ENCODE measurements at regions not wholly inside any gene's neighbourhood (a gene's known extent, or its start where the extent isn't known, plus 50 kb on each side); places are given as distances from the start of the nearest gene placed in this dataset.

GRCh38 chr10:118394301-118395200 lies 52.4 kb upstream of the FAM204A start:
- ChIA-PET POLR2A (ENCODE audit: unreplicated experiment) (no interaction called here), CTCF (no interaction called here)
- H3K27me3 ChIP-seq (ENCODE audit: insufficient read depth, low read depth): no peaks in the 10 kb centered on the region
- no peak overlapping the region for H3K4me2 ChIP-seq
- BruUV-seq (replicated peaks): no TSS peak
- no peaks in the 10 kb centered on the region for H4K20me1 ChIP-seq (ENCODE audit: insufficient read depth)
- H3K4me3 ChIP-seq: no peak overlapping the region
- no peaks in the 10 kb centered on the region for H3K36me3 ChIP-seq (ENCODE audit: low read depth)
- H3K79me2 ChIP-seq (ENCODE audit: low read depth): no peaks in the 10 kb centered on the region
- TF ChIP-seq, protein P1, sequence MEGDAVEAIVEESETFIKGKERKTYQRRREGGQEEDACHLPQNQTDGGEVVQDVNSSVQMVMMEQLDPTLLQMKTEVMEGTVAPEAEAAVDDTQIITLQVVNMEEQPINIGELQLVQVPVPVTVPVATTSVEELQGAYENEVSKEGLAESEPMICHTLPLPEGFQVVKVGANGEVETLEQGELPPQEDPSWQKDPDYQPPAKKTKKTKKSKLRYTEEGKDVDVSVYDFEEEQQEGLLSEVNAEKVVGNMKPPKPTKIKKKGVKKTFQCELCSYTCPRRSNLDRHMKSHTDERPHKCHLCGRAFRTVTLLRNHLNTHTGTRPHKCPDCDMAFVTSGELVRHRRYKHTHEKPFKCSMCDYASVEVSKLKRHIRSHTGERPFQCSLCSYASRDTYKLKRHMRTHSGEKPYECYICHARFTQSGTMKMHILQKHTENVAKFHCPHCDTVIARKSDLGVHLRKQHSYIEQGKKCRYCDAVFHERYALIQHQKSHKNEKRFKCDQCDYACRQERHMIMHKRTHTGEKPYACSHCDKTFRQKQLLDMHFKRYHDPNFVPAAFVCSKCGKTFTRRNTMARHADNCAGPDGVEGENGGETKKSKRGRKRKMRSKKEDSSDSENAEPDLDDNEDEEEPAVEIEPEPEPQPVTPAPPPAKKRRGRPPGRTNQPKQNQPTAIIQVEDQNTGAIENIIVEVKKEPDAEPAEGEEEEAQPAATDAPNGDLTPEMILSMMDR (conservative IDR thresholded peaks at IDR 0.05): no peak
- TF ChIP-seq EZH2 (IDR thresholded peaks at IDR 0.05; ENCODE audit: low read depth): no peak
- H3K9me2 ChIP-seq (ENCODE audit: insufficient read depth): no peaks in the 10 kb centered on the region
- H3K27ac ChIP-seq: no peak overlapping the region
- intact Hi-C loops (cut with micrococcal nuclease; ENCODE audit: unreplicated experiment): no loop called here
- no peaks in the 10 kb centered on the region for H3F3A ChIP-seq (ENCODE audit: insufficient read depth, low read depth)
- H3K4me1 ChIP-seq (replicated peaks; ENCODE audit: insufficient read depth): no peaks in the 10 kb centered on the region
- no peak for DNase-seq
- no peak overlapping the region for H2AFZ ChIP-seq
- H3K9me3 ChIP-seq (ENCODE audit: insufficient read depth, low read depth): no peaks in the 10 kb centered on the region

DNA sequence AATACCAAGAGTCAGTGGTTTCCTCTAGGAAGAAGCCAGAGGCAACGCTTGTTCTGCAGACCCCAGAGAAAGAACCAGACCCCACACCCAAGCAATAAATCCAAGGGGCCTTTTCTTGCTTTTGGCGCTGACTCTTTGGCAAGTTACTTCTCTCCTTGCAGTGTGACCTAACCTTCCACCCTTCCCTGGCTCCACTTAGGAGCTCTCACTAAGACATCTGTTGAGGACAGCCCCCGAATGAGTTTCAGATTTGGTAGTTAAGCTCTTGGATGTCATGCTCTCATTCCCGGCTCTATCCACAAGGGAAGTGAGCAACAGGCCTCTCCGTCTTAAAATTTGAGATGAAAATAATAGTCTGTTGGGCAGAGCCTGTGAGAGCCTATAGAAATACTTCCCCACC lies 50.6 kb upstream of the FAM204A start:
- no peak overlapping the region for H3K4me3 ChIP-seq
- H3K27me3 ChIP-seq (ENCODE audit: insufficient read depth, low read depth): no peaks in the 10 kb centered on the region
- TF ChIP-seq, protein P1 (conservative IDR thresholded peaks at IDR 0.05): no peak
- TF ChIP-seq EZH2 (IDR thresholded peaks at IDR 0.05; ENCODE audit: low read depth): no peak
- no peak overlapping the region for H3K27ac ChIP-seq
- intact Hi-C loops (cut with micrococcal nuclease; ENCODE audit: unreplicated experiment): no loop called here
- no peaks in the 10 kb centered on the region for H3K9me2 ChIP-seq (ENCODE audit: insufficient read depth)
- BruUV-seq (replicated peaks): no TSS peak
- no peak for DNase-seq
- ChIA-PET CTCF (no interaction called here), POLR2A (ENCODE audit: unreplicated experiment) (no interaction called here)
- no peaks in the 10 kb centered on the region for H3K9me3 ChIP-seq (ENCODE audit: insufficient read depth, low read depth)
- no peaks in the 10 kb centered on the region for H4K20me1 ChIP-seq (ENCODE audit: insufficient read depth)
- H3K4me1 ChIP-seq (replicated peaks; ENCODE audit: insufficient read depth): no peaks in the 10 kb centered on the region
- H3K36me3 ChIP-seq (ENCODE audit: low read depth): no peaks in the 10 kb centered on the region
- no peaks in the 10 kb centered on the region for H3F3A ChIP-seq (ENCODE audit: insufficient read depth, low read depth)
- H3K79me2 ChIP-seq (ENCODE audit: low read depth): no peaks in the 10 kb centered on the region
- no peak overlapping the region for H2AFZ ChIP-seq
- H3K4me2 ChIP-seq: no peak overlapping the region
